ENCODE measurements at regions not wholly inside any gene's neighbourhood (a gene's known extent, or its start where the extent isn't known, plus 50 kb on each side); places are given as distances from the start of the nearest gene placed in this dataset.
"Not testable (repeated sequence)": the region's sequence is repeated elsewhere in the genome, so short reads cannot be mapped to it uniquely, and the experiment has no call there.

DNA sequence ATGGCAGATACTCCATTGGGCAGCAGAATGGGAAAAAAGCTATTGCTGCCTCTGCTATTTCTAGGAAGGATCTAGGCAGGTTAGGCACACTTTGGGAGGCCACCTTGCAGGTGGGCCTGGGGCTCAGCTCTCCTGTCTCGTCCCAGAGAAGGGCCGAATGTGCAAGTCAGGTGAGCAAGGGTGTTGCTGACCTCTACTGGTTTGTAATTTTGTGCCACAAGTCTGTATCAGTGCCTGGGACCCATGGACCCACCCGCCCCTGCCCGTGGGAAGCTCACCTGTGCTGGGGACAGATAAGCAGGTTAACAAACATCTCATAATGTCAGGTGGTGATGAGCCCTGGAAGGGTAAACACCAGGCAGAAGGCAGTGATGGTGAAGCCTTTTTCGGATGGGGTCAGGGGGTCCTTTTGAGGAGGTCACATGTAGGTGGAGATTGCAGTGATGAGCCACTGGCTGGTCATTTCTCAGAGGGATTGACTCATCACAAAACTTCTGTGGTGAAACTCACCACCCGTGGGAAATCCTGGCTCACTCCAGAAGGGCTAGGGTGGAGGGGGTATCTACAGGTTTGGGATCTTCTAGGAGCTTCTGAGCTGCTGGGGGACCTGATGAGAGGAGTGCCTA, 161.3 kb downstream of the KLF13 start:
- DNase-seq (ENCODE audit: low read depth in 2 of 2) = no peak

- no peak for DNase-seq (ENCODE audit: low read depth in 2 of 2)
Observed at GRCh38 chr15:31488437-31489204, 162.0 kb downstream of the KLF13 start.

DNA sequence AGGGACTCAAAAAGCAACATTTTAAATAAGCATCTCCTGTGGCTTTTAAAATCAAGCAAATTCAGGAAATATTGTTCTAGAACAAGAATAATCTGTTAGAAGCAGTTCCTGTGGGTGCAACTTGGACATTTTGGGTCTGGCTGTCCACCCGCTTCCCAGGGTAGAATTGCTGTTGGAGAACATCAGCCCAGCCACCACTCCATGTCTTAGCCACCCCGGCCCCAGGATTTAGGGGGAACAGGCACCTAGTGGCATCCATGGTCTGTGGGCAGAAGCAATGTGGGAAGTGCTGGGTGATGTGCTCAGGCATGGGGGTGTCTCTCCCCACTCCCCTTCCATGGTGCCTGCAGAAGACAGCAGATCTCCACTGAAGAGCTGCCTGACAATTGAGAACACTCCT, 162.6 kb downstream of the KLF13 start:
- DNase-seq (ENCODE audit: low read depth in 2 of 2) = no peak

- DNase-seq (ENCODE audit: low read depth in 2 of 2) = no peak
Observed at GRCh38 chr15:31489801-31490646, 163.4 kb downstream of the KLF13 start.

- no peak for DNase-seq (ENCODE audit: low read depth in 2 of 2)
Observed at GRCh38 chr15:31494786-31495185, 168.2 kb downstream of the KLF13 start.

- DNase-seq (ENCODE audit: low read depth in 2 of 2) = no peak
Observed at GRCh38 chr15:31495281-31495680, 168.6 kb downstream of the KLF13 start.

GRCh38 chr15:31497838-31498237, 171.2 kb downstream of the KLF13 start:
- no peak for DNase-seq (ENCODE audit: low read depth in 2 of 2)

GRCh38 chr15:31498329-31498728, 171.7 kb downstream of the KLF13 start:
- no peak for DNase-seq (ENCODE audit: low read depth in 2 of 2)

DNA sequence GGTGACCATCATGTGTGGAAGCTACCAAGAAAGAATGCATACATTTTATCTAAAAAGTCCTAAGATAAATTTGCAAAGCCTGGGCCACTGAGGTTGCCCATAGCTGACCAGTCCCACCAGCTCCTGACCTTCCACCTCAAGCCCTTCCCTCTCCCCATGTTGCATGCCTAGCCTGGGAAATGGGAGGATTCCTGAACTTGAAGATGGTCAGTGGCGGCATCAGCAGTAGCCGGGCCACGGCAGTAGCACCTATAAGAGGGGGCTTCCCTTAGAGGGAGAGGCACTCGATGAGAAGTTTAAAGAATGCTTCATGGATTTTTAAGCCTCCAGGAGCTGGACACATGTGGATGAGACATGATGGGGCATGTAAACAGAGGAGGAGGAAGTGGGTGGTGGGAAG, 172.1 kb downstream of the KLF13 start:
- no peak for DNase-seq (ENCODE audit: low read depth in 2 of 2)

DNA sequence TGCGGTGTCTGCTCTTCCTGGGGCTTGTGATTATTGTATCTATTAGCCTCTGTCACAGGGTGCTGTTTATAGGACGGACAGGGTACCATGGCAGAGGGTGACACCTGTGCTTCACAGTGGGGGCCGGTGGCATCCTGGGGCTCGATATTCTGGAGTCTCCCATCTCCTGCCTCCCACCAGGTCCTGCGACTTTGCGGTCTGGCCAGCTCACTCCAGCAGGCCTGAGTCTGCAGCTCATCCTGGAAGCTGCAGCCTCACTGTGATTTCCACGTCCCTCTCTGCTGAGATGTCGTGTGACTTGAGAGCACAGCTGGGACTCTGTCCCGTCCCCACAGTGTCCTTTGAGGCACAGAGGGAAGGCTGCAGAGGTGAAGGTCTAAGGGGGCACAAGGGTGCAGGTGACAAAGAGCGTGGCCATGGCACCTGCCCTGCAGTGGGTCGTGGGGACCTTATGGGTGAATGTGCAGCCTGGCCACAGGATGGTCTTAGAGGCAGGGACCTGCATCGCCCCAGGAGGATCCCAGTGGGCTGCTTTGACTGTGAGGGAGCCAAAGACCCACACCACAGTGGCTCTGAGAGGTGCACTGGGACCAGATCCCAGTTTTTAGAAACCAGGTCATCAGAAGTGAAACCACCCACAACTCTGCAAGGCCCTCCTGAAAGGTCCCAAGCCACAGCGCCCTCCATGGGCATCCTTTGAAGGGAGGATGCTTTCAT, 172.8 kb downstream of the KLF13 start:
- DNase-seq (ENCODE audit: low read depth in 2 of 2) = no peak

DNA sequence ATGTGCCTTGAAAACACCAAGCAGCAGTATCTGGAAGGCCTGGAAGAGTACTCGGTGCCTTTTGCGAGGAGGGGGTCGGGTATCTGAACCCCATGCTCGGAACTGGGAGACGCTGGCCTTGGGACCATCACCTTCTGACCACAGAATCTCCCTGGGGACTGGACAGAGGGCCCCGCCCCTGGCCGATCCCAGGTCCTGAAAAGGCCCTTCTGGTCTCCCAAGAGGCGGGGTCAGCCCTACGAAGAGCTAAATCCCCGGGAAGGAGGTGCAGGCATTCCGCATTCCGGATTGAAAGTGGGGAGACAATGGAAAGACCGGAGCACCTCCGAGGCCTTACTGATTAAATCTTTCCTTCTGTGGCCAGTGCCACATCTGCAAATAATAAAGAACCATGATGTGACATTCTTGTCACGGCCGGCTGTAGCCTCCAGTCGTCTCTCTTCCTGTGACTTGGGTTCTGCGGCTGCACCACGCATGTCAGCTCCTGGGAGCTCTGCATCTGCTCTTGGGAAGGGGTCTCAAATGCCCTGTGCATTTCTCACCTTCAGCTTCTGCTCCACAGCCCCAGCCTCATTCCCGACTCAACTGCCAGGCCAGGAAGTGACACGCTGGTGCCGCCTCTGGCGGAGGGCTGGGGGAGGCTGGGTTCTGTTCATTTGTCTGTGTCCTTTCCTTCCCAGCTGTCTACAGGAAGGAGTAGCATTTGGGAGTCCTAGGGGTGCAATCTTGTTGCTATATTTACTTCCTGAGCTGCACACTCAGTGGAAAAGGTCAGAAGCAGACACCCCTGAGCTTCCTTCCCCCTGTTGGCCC, 173.5 kb downstream of the KLF13 start:
- DNase-seq (ENCODE audit: low read depth in 2 of 2) = no peak

DNA sequence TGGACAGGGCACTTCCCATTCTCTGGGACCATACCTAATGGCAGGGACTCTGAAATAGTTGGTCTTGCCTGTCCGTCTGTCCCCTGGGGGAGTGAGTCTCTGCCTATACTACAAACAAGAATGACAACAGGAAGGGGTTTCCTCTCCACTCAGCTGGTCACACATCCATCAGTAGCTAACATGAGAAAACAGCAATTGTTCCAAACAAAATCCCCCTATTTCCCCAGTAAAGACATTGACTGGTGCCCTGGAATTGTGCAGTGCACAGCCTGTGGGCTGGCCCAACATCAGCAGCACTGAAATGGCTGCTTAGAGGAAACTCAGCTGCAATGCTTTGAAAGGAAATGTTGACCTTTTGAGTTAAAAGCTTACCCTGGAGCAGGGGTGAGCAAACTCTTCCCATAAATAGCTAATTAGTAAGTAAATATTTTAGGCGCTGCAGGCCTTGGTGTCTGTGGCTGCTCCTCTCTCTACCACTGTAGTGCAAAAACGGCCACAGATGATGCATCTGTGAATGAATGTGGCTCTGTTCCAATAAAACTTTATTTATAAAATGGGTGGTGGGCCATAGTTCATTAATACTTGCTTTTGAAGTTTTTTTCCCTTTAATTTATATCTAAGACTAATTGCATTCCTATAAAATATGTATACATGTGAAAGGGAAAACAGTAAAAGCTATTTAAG, 174.3 kb downstream of the KLF13 start:
- DNase-seq (ENCODE audit: low read depth in 2 of 2) = no peak

DNA sequence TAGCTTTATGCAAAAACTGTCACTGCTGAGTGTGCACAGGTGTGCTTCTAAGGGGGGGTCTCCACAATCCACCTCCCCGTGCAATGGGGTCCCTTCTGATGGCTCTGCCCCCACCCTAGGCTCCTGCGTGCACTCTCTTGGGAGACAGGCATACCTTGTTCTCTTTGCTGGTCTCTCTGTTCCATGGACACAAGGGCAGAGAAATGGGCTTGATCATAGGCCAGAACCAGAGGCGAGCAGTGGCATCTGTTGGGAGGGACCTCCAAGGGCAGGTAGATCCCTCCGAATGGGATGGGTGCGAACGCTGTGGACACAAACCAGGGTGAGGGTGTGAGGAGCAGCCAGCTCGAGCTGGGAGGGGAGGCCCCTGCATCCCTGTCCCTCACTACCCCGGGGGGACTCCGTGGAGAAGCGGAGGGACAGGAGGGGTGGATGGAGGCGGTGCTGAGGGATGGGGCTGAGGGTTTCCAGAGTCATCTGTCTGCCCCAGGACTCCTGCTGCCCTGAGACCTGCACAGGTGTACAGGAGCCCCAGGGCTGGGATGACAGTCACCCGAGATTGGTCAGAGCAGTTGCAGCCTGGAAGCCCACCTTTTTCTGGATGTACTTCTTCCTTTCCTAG, 175.0 kb downstream of the KLF13 start:
- DNase-seq (ENCODE audit: low read depth in 2 of 2) = no peak

GRCh38 chr15:31502541-31503229, 176.1 kb downstream of the KLF13 start:
- DNase-seq (ENCODE audit: low read depth in 2 of 2) = no peak

DNA sequence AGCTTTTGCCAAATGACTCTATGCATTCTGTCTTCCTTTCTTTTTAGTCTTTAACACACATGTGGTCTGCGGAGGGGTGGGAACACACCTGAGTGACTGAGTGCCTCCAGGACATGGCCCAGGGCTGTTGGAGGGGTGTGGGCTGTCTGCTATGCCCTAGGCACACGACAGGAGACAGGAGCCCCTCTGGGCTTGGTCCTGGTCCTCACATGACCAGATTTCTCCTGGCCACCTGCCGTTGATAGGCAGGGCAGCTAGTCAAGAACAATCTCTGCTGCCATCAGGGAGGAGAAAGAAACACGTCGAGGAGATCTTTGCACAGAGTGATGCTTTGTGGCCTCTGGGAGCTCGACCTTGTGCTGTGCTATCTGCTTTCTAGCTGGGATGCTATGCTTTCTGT, 176.6 kb downstream of the KLF13 start:
- no peak for DNase-seq (ENCODE audit: low read depth in 2 of 2)

DNA sequence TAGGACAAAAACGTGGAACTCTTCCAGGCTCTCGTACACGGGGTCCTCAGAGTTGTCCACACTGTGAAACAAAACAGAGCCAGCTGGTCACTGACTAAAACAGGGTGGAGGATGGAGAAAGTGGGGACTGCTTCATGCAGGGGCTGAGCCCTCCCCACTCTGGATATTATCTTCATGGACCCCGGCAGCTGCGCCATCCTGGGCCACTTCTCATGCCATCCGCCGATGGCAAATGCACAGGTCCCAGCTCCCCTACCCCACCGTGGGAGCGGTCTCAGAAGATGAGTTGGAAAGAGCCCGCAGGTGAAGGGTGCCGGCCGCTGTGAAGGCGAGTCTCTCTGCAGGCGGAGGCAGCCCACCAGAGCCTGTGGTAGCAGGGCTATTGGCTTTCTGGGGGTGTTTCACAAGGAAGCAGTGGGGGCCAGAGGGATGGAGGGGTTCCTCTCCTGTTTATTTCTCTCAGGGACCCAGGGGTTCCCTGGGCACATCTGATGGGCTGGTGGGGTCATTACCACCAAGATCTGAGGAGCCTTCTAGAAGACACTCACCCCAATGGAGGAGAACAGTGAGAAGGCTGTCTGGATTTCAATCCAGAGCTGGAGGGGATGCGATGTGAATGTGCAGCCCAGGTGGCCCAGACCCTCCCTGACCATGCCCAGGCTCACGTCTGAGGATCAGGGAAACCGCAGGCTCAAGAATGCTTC, 177.3 kb downstream of the KLF13 start:
- DNase-seq (ENCODE audit: low read depth in 2 of 2) = no peak

- DNase-seq (ENCODE audit: low read depth in 2 of 2) = no peak
Observed at GRCh38 chr15:31504462-31504839, 177.8 kb downstream of the KLF13 start.

- DNase-seq (ENCODE audit: low read depth in 2 of 2) = not testable (repeated sequence)
Observed at GRCh38 chr15:31507573-31507972, 180.9 kb downstream of the KLF13 start.

- DNase-seq (ENCODE audit: low read depth in 2 of 2) = no peak
Observed at GRCh38 chr15:31508656-31509055, 182.0 kb downstream of the KLF13 start.
